ENCODE measurements at regions not wholly inside any gene's neighbourhood (a gene's known extent, or its start where the extent isn't known, plus 50 kb on each side); places are given as distances from the start of the nearest gene placed in this dataset.

- Histone ChIP-seq H4K20me1 (ENCODE audit: insufficient read depth, low read length) (no peaks in the 10 kb centered on the region), H3K27ac (ENCODE audit: low read length) (no peak overlapping the region), H3K4me1 (ENCODE audit: low read length) (peaks cover 16% of the 10 kb centered on the region), H3K27me3 (ENCODE audit: low read depth, low read length) (no peaks in the 10 kb centered on the region), H3K79me2 (ENCODE audit: low read length) (no peaks in the 10 kb centered on the region), H3K9ac (ENCODE audit: low read length) (no peak overlapping the region), H3K4me3 (ENCODE audit: low read length) (no peak overlapping the region), H3K9me3 (ENCODE audit: insufficient read depth, low read length) (no peaks in the 10 kb centered on the region), H3K4me2 (ENCODE audit: low read length) (no peak overlapping the region), H3K36me3 (replicated peaks; ENCODE audit: low read depth, low read length) (no peaks in the 10 kb centered on the region), H2AFZ (ENCODE audit: low read depth, low read length) (no peak overlapping the region)
- no peak for TF ChIP-seq EZH2phosphoT487 (IDR thresholded peaks at IDR 0.05; ENCODE audit: low read depth)
- TF ChIP-seq CTCF (IDR thresholded peaks at IDR 0.05; ENCODE audit: low read depth, low read length): no peak
These were observed 54.3 kb upstream of the AGPS start for GRCh38 chr2:177338177-177338721.

DNA sequence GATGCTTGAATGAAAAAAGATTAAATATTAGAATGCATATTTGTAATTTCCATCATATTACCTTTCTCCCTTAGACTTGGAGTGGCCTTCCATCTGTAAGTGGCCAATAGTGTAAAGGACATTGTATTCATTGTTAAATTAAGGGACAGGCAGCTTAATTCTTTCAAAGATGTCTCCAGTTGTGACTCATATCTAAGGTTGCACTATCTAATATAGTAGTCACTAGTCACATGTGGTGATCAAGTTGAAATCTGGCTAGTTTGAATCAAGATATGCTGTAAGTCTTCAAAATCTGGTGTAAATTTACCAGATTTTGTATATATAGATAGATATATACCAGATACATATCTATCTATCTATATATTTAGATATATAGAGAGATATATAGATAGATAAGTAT, 52.4 kb upstream of the AGPS start:
- Histone ChIP-seq H2AFZ (ENCODE audit: low read depth, low read length) (no peak overlapping the region), H3K27ac (ENCODE audit: low read length) (no peak overlapping the region), H3K9ac (ENCODE audit: low read length) (no peak overlapping the region), H3K4me1 (ENCODE audit: low read length) (peaks cover 15% of the 10 kb centered on the region), H3K36me3 (replicated peaks; ENCODE audit: low read depth, low read length) (no peaks in the 10 kb centered on the region), H3K9me3 (ENCODE audit: insufficient read depth, low read length) (no peaks in the 10 kb centered on the region), H3K79me2 (ENCODE audit: low read length) (no peaks in the 10 kb centered on the region), H4K20me1 (ENCODE audit: insufficient read depth, low read length) (no peaks in the 10 kb centered on the region), H3K4me2 (ENCODE audit: low read length) (no peak overlapping the region), H3K27me3 (ENCODE audit: low read depth, low read length) (no peaks in the 10 kb centered on the region), H3K4me3 (ENCODE audit: low read length) (no peak overlapping the region)
- TF ChIP-seq CTCF (IDR thresholded peaks at IDR 0.05; ENCODE audit: low read depth, low read length) (no peak), EZH2phosphoT487 (IDR thresholded peaks at IDR 0.05; ENCODE audit: low read depth) (no peak)

DNA sequence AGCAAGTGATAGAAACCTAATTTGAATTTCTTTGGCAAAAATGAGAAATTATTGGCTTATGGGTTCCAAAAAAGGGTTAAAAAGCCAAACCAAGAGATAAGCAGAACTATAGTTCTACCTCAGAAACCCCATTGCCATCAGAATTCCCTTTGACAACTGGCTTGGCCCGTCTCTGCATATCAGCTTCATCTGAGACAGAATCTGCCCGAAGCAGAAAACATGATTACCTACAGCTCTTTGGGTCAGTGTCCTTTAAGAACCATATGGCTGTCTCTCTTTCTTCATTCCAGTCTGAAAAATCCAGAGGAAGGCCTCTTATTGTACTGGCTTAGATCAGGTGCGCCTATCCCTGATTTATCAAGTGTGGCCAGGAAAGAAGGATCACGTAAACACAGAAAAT, 49.8 kb upstream of the AGPS start:
- no peaks in the 10 kb centered on the region for H3K9me3 ChIP-seq (ENCODE audit: insufficient read depth, low read length)
- no peak overlapping the region for H3K4me3 ChIP-seq (ENCODE audit: low read length)
- H3K79me2 ChIP-seq (ENCODE audit: low read length): no peaks in the 10 kb centered on the region
- no peak overlapping the region for H2AFZ ChIP-seq (ENCODE audit: low read depth, low read length)
- no peak overlapping the region for H3K4me2 ChIP-seq (ENCODE audit: low read length)
- no peaks in the 10 kb centered on the region for H3K36me3 ChIP-seq (replicated peaks; ENCODE audit: low read depth, low read length)
- H3K4me1 ChIP-seq (ENCODE audit: low read length): no peaks in the 10 kb centered on the region
- no peak for TF ChIP-seq EZH2phosphoT487 (IDR thresholded peaks at IDR 0.05; ENCODE audit: low read depth)
- TF ChIP-seq CTCF (IDR thresholded peaks at IDR 0.05; ENCODE audit: low read depth, low read length): no peak
- H4K20me1 ChIP-seq (ENCODE audit: insufficient read depth, low read length): no peaks in the 10 kb centered on the region
- no peaks in the 10 kb centered on the region for H3K27me3 ChIP-seq (ENCODE audit: low read depth, low read length)
- no peak overlapping the region for H3K27ac ChIP-seq (ENCODE audit: low read length)
- H3K9ac ChIP-seq (ENCODE audit: low read length): no peak overlapping the region
